ENCODE measurements at regions not wholly inside any gene's neighbourhood (a gene's known extent, or its start where the extent isn't known, plus 50 kb on each side); places are given as distances from the start of the nearest gene placed in this dataset.
A peak's percentile ranks its signal among the peaks of the same experiment; 100 is the strongest.
"Not testable (repeated sequence)": the region's sequence is repeated elsewhere in the genome, so short reads cannot be mapped to it uniquely, and the experiment has no call there.

GRCh38 chr18:10616714-10617113 lies 90.9 kb downstream of the NAPG start:
- H3K4me3 ChIP-seq (ENCODE audit: low read length); H3K9me2 ChIP-seq (replicated peaks; ENCODE audit: low read length); H3K9ac ChIP-seq (ENCODE audit: low read length); BruUV-seq (replicated peaks); CTCF ChIA-PET; H3K27ac ChIP-seq (ENCODE audit: low read length); H4K20me1 ChIP-seq (ENCODE audit: low read length); POLR2A ChIA-PET (ENCODE audit: unreplicated experiment); H3K27me3 ChIP-seq (ENCODE audit: low read length); H3K4me2 ChIP-seq (ENCODE audit: low read length); H2AFZ ChIP-seq (ENCODE audit: low read length); H3K36me3 ChIP-seq (ENCODE audit: low read depth, low read length); H3K9me3 ChIP-seq (ENCODE audit: low read length); H3K79me2 ChIP-seq (ENCODE audit: low read length); intact Hi-C loops (cut with micrococcal nuclease); H3F3A ChIP-seq (ENCODE audit: low read length, unreplicated experiment); H3K4me1 ChIP-seq (ENCODE audit: insufficient read depth, low read length): not testable (repeated sequence)
- ATAC-seq (peak; percentile 91), DNase-seq (peak; percentile 69)

DNA sequence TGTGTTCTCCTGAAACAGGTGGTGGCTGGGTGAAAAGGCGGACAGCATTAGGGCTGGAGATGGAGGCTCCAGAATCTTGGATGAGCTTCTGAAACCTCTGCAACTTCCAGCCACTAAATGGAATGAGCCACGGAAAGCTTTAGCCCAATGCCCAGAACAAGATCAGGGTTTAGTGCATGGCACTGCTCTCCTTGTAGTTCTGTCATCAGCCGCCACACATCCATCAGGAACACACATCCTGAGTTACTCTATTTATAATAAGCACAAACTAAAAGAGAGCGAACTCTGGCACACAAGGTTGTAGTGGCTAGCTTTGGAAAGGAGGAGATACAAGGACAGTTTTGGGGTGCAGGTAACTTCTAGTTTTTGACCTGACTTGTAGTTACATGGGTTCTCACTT lies 93.0 kb downstream of the NAPG start:
- BruUV-seq (replicated peaks); DNase-seq; intact Hi-C loops (cut with micrococcal nuclease); H4K20me1 ChIP-seq (ENCODE audit: low read length); H3K4me3 ChIP-seq (ENCODE audit: low read length); H3K9ac ChIP-seq (ENCODE audit: low read length); H3K4me2 ChIP-seq (ENCODE audit: low read length); H3K9me2 ChIP-seq (replicated peaks; ENCODE audit: low read length); CTCF ChIA-PET; H3F3A ChIP-seq (ENCODE audit: low read length, unreplicated experiment); ATAC-seq; H2AFZ ChIP-seq (ENCODE audit: low read length); POLR2A ChIA-PET (ENCODE audit: unreplicated experiment); H3K27me3 ChIP-seq (ENCODE audit: low read length); H3K36me3 ChIP-seq (ENCODE audit: low read depth, low read length); H3K4me1 ChIP-seq (ENCODE audit: insufficient read depth, low read length); H3K27ac ChIP-seq (ENCODE audit: low read length); H3K9me3 ChIP-seq (ENCODE audit: low read length); H3K79me2 ChIP-seq (ENCODE audit: low read length): not testable (repeated sequence)

GRCh38 chr18:10619280-10619679 lies 93.5 kb downstream of the NAPG start:
- H3K4me2 ChIP-seq (ENCODE audit: low read length); H3K27me3 ChIP-seq (ENCODE audit: low read length); H3K36me3 ChIP-seq (ENCODE audit: low read depth, low read length); H3K4me1 ChIP-seq (ENCODE audit: insufficient read depth, low read length); H2AFZ ChIP-seq (ENCODE audit: low read length); H3K79me2 ChIP-seq (ENCODE audit: low read length); POLR2A ChIA-PET (ENCODE audit: unreplicated experiment); H4K20me1 ChIP-seq (ENCODE audit: low read length); DNase-seq; BruUV-seq (replicated peaks); CTCF ChIA-PET; ATAC-seq; H3K27ac ChIP-seq (ENCODE audit: low read length); intact Hi-C loops (cut with micrococcal nuclease); H3K9ac ChIP-seq (ENCODE audit: low read length); H3K9me2 ChIP-seq (replicated peaks; ENCODE audit: low read length); H3F3A ChIP-seq (ENCODE audit: low read length, unreplicated experiment); H3K9me3 ChIP-seq (ENCODE audit: low read length); H3K4me3 ChIP-seq (ENCODE audit: low read length): not testable (repeated sequence)

DNA sequence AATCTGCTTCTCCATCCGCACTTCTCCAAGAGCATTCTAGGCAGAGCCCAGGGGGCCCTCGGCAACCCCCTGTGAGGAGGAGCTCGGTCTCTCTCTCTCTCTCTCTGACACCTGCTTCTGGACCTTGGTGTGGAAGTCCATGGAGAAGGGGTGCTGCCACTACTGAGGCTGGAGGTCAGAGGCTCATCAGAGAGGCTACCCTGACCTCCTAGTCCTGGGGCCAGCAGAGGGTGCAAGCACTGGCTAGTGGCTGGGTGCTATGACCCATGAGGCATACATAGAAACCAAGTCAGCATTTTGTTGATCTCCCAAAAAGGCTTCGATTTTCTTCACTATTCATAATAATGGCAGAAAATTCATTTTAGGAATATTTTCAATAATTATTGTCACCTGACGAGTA lies 94.0 kb downstream of the NAPG start:
- DNase-seq; H3K9me2 ChIP-seq (replicated peaks; ENCODE audit: low read length); H2AFZ ChIP-seq (ENCODE audit: low read length); BruUV-seq (replicated peaks); H3K27ac ChIP-seq (ENCODE audit: low read length); H3K4me2 ChIP-seq (ENCODE audit: low read length); H3K9me3 ChIP-seq (ENCODE audit: low read length); H3K4me1 ChIP-seq (ENCODE audit: insufficient read depth, low read length); ATAC-seq; H3K79me2 ChIP-seq (ENCODE audit: low read length); H3K9ac ChIP-seq (ENCODE audit: low read length); H3K4me3 ChIP-seq (ENCODE audit: low read length); H4K20me1 ChIP-seq (ENCODE audit: low read length); CTCF ChIA-PET; POLR2A ChIA-PET (ENCODE audit: unreplicated experiment); H3K27me3 ChIP-seq (ENCODE audit: low read length); H3F3A ChIP-seq (ENCODE audit: low read length, unreplicated experiment); H3K36me3 ChIP-seq (ENCODE audit: low read depth, low read length); intact Hi-C loops (cut with micrococcal nuclease): not testable (repeated sequence)
